NCI-H187 (cell line): ENCODE measurements at regions not wholly inside any gene's neighbourhood (a gene's known extent, or its start where the extent isn't known, plus 50 kb on each side); places are given as distances from the start of the nearest gene placed in this dataset.
"Not testable (repeated sequence)": the region's sequence is repeated elsewhere in the genome, so short reads cannot be mapped to it uniquely, and the experiment has no call there.

ENCODE experiments used
- DNase-seq, 2 experiments: peaks; one replicate each; lab custom pipeline; 2025; lab: John Stamatoyannopoulos, UW

DNA sequence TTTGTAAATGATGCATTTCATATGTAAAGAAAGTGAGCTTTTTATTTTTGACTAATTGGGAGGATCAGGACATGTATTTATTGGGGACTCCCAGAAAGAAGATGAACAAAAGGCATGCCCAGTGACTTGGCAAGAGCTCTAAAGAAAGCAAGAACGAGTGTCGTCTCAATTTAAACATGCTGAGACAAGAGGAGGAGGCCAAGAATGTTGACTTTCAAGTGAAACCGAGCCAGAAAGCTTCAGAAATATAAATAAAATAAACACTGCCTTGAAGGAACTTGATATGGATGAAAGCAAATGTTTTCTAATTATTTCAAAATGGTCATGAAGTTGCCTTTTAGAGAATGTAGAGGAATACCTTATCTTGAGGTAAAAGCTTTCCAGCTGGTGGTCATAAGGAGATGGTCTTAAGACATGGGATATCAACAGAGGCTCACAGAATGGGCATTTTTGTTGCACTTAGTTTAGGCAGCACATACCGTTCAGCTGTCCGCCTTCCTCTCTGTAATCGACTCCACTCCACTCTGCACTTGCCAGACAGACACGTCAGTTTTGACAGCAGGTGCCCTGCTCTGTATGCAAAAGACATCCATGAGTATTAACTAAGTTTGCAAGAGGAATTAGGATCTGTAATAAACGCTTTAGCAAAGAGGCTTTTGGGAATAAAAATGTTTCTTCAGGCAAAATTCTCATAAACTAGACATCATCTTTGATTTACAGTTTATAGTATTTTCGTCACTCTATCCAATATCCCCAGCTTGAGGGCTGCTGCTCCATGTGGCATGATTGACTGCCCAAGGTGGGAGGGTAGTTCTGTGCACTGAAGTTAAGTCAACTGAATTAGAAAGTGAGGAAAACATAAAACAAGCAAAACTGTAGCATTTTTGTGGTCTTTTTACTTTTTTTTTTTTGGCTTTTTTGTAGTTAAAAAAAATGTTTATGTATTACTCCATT, 613.1 kb downstream of the PKHD1 start:
- no peak for DNase-seq

DNA sequence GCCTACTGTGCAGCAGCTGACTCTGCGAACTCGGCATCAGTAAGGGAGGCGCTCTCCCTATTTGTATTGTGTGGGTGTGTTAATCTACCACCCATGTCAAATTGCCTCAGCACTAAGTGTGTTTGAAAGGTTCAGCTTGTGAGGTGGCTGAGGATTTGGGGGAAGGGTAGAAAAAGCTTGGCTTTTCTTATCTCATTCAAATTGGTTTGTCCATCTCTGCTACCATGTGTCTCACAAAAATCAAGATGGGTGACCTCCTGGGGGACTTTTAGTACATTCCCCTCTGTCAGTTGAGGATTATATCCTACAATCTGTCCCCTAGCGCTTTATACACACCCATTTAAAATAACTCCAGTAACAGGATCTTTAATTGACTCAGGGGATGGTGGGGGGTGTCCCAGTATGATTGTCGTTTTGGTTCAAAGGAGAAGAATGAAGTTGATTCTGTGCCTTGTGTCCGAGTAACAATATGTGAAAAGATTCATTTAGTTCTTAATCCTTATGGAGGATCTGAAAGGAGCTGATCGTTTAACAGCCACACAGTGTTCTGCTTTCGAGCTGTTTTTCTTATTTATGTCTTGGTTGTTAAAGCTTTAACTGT, 609.6 kb downstream of the PKHD1 start:
- no peak for DNase-seq

DNA sequence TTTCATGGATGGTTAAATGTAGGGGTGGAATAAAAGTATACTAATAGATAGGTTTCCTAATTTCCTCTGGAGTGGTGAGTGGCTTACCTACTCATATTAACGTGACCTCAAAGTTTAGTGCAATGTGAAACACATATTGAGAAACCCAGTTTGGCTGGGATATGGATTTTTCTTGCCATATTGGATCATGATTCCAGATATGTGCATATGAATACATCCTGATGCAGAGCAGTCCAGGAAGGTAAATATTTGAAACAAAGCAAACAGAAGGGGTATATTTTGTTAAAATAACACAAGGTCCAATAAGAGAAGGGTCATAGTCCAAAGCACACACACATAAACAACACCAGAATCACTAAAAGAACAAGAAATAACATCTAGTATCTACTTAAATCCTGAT, 608.1 kb downstream of the PKHD1 start:
- DNase-seq = no peak

DNA sequence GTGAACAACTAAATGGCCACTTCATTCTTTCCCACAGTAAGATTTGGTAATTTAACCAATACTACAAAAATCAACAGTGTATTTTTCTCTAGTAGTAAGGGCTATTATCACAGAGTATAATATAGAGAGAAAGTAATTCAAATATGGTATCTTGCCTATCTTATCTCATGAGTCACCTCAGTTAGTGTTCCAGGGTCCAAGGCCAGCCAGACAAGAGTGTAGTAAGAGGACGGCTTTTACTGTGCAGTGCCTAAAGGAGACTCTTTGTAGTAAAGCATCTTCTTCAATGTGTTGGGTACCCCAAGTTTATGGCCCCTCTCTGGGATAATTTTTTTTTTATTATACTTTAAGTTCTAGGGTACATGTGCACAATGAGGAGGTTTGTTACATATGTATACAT, 607.4 kb downstream of the PKHD1 start:
- DNase-seq = no peak

DNA sequence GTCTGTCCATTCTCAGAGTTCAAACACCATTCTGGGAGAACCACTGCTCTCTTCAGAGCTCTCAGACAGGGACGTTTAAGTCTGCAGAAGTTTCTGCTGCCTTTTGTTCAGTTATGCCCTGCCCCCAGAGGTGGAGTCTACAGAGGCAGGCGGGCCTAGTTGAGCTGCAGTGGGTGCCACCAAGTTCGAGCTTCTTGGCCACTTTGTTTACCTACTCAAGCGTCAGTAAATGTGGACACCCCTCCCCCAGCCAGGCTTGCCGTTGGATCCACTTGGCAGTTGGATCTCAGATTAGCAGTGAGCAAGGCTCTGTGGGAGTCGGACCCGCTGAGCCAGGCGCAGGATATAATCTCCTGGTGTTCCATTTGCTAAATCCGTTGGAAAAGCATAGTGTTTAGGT, 601.5 kb downstream of the PKHD1 start:
- not testable (repeated sequence) for DNase-seq

DNA sequence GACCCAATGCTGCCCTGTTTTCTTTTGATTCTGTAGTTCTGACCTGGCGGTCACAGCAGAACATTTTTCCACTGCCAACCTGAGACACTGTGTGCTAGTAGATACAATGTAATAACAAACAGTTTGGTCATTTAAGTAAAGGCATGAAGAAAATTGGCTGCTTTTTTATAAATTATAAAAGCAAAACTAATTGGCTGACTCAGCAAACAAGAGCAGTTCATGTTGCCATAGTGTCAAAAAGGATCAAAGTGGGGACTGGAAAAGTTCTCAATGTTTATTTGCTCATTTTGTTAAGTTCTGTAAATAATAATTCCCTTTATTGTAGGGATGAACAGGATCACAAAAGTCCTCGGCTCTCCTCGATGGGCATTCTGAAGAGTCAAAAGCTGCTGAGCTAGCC, 599.5 kb downstream of the PKHD1 start:
- no peak for DNase-seq

DNA sequence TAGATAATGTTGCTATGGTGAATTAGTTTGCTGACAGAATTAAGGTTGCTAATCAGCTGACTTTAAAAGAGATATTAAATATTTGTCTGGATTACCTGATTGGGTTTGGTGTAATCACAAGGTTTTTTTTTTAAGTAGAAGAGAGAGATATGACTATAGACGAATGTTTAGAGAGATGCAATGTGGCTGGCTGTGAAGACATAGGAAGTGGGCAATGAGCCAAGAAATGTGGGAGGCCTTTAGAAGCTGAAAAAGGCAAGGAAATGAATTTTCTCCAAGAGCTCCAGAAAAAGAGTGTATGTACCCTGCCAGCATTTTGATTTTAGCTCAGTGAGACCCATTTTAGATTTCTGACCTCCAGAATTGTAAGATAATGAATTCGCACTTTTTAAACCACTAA, 598.3 kb downstream of the PKHD1 start:
- DNase-seq = no peak

DNA sequence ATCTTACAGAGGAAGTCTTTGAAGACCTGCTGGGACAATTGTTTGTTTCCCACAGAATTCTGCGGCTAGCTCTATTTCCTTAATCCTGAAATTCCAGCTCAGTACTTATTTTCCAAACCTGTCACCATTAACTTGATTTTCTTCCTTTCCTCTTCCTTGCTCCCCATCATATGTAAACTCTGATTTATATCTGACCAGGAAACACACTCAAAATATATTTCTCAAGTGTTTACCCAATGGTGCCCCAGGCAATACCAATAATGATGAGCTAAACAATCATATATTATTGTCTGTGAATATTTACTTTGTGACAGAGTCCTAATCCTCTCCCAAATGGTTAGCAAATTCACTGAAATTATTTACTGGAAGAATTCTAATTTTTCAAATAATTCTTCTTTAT, 597.3 kb downstream of the PKHD1 start:
- DNase-seq = no peak

DNA sequence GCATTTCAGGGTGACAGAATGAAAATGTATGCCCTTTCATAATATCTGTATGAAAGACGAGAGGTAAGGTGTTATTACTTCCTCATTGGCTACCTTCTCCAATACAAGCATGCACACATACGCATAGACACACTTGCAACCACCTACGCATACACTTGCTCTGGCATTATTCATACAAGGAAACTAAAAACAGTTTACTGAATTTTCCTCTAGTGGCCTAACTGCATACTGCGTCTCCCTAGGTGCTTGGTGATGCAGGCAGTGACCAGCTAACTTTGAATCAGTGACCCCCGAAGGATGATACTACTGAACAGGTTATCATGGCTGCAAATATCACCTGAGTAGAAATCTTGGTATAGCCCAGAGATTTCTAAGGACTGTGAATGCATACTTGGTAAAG, 593.1 kb downstream of the PKHD1 start:
- no peak for DNase-seq

DNA sequence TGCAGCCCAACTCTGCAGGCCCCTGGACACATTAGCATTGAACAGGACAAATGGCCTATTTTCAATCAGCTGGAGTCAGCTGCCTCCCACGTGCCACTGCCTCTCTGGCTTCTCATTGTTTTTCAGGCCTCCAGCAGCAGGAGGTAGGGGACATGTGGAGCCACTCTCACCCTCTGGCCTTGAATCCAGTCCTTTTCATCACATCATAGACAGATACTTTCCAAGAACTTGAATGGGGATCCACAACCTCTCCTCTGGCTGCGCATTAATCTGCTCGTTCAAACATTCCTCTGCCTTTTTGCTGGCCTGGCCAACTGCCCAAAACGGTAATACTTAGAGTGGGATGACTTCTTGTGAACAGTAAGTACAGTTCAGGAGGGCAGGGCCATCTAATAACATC, 592.3 kb downstream of the PKHD1 start:
- DNase-seq = no peak

DNA sequence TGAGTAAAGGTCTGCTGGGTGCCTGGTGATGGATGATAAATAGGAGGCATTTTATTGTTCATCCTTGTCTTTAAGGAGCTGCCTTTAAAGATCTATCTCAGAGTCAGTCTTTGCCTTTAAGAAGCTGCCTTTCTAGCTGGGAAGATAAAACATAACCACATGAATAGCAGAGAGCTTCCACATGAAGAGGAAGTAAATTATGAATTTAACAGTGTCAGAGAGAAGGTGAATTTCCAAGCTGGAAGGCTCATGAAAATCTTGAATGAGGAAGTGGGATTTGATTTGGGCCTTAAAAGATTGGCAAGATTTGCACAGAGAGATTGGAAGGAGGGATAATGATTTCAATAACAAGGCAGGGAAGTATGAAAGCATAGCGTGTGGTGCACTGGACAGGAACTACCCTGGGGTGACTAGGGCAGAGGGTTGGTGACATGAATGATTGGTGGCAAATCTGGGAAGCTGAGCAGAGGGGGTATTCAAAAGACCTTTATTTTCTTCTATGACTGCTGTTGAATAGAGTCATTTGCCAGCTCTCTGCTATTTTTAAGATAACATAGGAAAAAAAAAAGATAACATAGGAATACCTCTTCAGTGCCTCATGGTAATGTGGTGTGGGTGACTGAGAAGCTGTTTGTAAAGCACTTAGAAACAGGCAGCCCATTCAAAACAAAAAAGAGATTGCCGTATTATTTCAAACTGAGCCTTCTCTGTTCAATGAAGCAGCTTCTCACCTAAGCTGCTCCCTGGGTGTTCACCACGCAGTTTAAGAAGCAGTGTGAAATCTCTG, 591.6 kb downstream of the PKHD1 start:
- no peak for DNase-seq

DNA sequence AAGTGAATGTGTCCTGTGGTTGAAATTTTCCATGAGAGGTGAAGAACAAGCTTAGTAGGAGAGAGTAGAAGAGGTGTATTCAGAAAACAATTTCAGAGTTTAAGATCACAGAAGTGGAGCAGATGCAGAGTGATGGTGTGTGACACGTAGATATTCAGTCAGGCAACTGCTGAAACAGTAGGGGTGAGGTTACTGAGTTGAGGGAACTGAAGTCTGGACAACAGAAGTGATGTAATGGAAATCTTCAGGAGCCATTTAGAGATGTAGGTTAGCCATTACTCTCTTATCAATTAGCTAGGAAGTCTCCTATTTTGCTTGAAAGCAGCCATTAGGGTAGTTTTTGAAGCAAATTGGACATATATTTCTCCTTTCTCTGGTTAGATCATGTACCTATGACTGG, 584.4 kb downstream of the PKHD1 start:
- DNase-seq = no peak

DNA sequence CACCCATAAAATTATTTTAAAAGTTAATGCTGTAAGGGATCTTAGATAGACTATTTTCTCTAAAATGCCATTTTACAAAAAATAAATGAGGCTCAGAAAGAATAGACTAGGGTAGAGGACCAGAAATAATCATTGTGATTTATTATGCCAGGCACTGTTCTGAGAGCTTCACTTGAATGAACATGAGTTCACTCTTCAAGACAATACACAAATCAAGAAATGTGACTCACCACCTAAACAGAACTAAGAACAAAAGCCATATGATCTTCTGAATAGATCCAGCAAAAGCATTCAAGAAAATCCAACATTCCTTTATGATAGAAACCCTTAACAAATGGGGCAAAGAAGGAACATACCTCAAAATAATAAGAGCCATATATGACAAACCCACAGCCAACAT, 582.0 kb downstream of the PKHD1 start:
- DNase-seq = no peak

DNA sequence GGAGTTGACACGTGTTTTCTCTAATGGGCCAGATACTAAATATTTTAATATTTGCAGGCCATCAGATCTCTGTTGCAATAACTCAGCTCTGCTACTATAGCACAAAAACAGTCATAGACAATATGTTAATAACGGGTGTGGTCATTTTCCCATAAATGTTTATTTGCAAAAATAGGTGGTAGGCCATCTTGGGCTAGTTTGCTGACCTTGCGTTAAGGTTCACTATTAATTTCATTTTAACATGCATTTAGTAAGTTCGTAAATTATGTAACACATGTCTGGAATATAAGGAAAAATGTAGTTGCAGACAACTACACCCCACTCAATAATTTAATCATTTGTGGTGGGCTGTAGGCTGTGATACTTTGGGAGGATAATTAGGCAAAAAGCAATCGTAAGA, 577.8 kb downstream of the PKHD1 start:
- no peak for DNase-seq

DNA sequence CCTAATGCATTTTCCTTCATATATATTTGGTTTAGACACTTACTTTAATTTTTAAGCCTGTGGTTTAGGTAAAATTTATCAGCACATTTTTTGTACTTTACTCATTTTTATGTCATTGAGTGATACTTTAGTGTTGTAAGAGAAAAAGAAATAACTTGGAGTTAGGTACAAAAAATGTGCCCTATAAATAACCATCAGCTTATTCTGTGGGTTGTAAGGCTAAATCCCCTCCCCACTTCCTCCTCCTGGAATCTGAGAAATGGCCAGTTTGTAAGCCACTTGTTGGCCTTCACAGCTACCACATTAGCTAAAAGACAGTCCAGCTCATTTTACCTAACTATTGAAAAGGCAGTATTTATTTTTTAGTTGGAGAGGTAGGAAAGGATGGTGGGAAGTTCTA, 576.3 kb downstream of the PKHD1 start:
- DNase-seq = no peak

DNA sequence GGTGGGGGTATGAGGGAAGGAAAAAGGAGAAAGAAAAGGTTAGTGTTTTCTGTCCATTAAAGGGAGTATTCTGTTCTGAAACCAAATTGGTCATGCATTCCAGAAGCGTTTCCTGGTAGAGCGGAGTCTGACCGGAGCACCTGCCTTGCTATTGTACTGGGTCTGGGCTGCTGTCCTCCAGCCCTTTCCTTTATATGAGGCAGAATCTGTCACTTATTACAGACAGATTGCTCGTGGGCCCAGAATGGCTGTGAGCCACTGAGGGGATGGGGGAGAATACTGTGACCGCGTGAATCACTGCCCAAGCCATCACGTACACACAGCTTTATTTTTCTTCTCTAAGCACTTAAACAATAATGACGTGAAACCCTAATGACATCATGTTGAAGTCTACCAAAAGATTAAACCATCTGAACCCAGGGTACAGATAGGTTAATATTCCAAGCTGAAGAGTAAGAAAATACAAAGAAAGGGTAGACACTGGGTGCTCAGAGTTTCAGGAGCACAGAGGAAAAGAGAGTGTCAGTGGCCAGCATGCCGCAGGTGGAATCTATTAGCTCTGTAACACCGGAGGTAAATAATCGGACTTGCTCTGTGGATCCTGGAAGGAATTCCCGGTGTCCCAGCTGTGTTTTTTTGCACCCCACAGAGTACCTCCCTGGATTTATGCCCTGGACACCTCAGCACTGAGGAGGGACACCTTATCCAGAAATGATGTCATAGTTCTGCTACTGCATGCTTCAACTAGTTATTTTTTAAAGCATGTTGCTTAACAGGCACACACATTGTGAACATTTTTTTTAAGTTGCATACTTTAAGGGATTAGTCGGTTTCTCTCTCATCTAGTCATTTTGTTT, 573.3 kb downstream of the PKHD1 start:
- DNase-seq = no peak

DNA sequence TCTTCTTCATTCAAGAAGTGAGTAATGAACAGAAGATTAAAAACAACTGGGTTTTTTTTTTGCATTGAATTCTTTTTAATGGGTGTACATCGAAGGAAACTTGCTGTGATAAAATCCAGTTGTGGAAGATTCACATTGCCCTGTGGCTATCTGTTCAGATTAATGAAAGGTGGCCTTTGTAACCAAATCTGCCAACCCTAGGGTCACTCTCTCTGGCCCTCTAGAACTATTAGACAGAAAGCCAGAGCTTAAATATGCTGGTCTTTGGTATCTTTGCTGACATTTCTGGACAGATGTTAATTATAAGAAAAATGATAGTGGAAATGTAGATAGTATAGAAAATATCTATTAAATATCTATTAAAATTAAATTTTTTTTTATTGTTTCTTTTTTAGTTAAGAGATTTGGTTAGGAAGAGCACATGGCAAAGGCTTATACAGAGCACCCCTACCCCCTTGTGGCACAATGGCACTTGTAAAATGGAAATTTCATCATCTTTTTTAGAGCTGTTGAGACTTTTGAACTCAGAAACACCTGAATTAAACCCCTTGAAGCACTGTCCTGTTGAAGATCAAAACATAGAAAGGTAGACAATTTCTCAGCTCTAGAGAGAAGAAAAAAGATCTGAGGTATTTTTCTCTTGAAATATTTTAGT, 572.5 kb downstream of the PKHD1 start:
- no peak for DNase-seq

DNA sequence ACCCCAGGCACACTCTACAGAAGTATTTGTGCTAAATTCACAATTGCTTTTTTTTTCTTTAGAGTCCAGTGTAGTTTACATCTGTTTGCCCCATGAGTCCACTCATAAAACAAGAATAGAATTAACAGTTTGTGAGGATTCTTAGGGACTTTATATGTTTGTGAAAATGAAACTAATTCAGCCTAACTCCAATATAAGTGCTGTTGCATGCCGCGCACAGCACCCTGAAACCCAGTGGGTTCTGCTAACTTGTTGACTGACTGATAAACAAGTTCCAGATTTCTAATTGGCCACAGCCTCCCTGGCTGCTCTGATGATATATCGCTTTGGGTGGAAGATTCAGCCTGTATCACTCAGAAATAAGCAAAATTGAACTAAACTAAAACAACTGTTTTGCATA, 561.4 kb downstream of the PKHD1 start:
- no peak for DNase-seq

DNA sequence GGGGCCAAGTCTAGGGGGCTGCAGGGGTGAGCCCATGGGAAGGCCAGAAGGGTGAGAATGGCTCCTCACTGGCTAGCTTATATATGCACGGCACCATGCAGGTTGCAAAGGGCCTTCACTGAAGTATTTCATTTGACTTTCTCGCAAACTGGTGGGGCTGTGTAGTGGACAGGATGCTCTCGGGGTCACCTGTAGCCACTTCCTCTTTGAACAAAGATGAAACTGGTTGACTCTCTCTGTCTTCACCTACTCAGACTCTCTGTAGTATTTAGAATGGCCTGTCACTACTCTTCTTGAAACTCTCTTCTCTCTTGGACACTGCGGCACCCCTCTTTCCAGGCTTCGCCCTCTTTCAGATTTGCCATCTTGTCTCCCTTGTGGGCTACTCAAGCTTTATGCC, 560.5 kb downstream of the PKHD1 start:
- DNase-seq = no peak

DNA sequence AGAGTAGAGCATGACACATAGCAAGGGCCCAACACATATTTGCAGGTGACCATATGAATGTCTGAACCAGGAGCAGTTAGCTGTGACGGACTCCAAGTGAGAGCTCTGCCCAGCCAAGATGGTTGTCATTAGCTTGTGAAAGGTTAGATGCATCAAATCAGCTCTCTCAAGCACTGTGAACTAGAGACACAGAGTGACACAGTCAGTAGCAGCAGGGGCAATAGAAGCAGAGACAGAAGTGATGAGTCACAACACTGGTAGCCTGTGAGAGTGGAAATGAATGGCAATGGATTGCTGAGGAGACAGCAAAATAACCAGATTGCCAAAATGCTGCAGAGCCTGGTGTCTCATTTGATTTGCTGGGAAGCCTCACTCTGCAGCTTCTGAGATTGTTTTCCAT, 558.9 kb downstream of the PKHD1 start:
- no peak for DNase-seq

DNA sequence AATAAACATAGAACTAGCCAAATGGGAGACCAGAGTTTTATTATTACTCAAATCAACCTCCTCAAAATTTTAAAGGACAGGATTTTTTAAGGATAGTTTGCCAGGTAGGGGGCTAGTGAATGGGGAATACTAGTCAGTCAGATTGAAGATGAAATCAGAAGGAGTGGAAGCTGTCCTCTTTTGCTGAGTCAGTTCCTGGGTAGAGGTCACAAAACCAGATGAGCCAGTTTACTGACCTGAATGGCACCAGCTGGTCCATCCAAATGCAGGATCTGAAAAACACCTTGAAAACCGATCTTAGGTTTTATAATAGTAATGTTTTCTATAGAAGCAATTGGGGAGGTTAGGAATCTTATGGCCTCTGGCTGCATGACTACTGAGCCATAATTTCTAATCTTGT, 558.2 kb downstream of the PKHD1 start:
- DNase-seq = no peak
